GM12864 (cell line): ENCODE measurements at regions not wholly inside any gene's neighbourhood (a gene's known extent, or its start where the extent isn't known, plus 50 kb on each side); places are given as distances from the start of the nearest gene placed in this dataset.

Source experiments
- DNase-seq: peaks from one replicate; pipeline ENCODE4 v3.0.0-alpha.2; 2011; ENCODE audit warnings: low read depth
- H3K4me3 ChIP-seq: 2 replicates; pipeline ENCODE4 v1.5.1; 2011; ENCODE audit warnings: mild to moderate bottlenecking, low read depth, low read length, control low read depth
- CTCF ChIP-seq: IDR thresholded peaks from 2 replicates; pipeline ENCODE4 v1.5.1; 2011; ENCODE audit warnings: low read depth, mild to moderate bottlenecking, moderate library complexity, low read length, control low read depth, inconsistent platforms; ENCODE audit errors: missing control alignments

- no peak overlapping the region for H3K4me3 ChIP-seq
- no peak for DNase-seq
- TF ChIP-seq CTCF, result no peak
These were observed 337.2 kb downstream of the NPR3 start for GRCh38 chr5:33048315-33048714.

- no peak for DNase-seq
- TF ChIP-seq CTCF, result no peak
- no peak overlapping the region for H3K4me3 ChIP-seq
These were observed 338.2 kb downstream of the NPR3 start for GRCh38 chr5:33049298-33049697.

- no peak for DNase-seq
- TF ChIP-seq CTCF, result no peak
- H3K4me3 ChIP-seq, result no peak overlapping the region
These were observed 338.7 kb downstream of the NPR3 start for GRCh38 chr5:33049842-33050241.

DNA sequence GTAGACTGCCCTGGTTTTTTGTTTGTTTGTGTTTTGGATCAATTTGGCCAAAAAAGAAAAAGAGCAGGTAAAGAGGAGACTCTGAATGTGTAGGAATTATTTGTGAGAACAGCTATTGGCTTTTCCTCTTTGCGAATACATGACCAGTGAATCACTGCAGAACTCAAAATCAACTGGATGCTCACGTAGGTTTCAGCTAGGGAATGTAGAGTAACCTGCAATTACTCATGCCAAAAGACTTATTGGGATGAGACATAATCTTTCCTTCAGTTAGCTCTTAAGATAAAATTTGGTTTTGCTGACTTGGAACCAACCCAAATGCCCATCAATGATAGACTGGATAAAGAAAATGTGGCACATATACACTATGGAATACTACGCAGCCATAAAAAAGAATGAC, 348.0 kb downstream of the NPR3 start:
- no peak overlapping the region for H3K4me3 ChIP-seq
- no peak for TF ChIP-seq CTCF
- no peak for DNase-seq

DNA sequence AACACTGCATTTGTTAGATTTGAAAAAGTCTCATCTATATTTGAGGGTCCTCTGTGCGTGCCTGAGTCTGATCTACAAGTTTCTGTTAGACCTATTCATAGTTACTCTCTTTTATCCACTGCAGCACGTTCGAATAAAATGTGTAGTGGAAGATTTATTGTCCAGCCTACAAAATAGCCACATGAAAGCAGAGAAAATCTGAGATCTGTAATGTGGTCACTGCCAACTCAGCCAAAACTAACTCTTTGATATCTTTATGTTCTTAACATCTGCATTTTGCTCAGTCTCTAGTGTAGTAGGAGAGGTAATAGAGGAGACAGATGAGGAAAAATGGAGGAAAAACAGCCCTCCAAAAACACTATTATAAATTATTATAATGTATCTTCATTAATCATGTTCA, 354.0 kb downstream of the NPR3 start:
- no peak for TF ChIP-seq CTCF
- no peak overlapping the region for H3K4me3 ChIP-seq
- DNase-seq, result no peak

- H3K4me3 ChIP-seq, result no peak overlapping the region
- no peak for DNase-seq
- no peak for TF ChIP-seq CTCF
These were observed 356.2 kb downstream of the NPR3 start for GRCh38 chr5:33067291-33067690.

DNA sequence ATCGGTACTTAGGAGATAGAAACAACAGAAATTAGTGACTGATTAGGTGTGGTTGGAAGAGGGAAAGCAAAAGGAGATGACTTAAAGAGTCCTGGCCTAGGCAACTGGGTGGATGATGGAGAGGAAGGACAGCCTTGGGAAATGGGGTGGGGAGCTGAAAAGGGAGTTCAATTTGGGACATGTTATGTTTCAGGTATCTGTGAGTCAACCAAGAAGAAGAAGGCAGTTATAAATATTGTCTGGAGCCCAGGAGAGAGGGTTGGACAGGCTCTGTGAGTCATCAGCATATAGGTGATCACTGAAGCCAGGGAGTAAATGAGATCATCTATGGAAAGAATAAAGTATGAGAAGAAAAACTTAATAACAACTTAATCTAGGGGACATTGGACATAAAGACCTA, 357.7 kb downstream of the NPR3 start:
- no peak for DNase-seq
- TF ChIP-seq CTCF, result no peak
- H3K4me3 ChIP-seq, result no peak overlapping the region
